Nephron (organoid): ENCODE measurements at regions not wholly inside any gene's neighbourhood (a gene's known extent, or its start where the extent isn't known, plus 50 kb on each side); places are given as distances from the start of the nearest gene placed in this dataset.

Source experiments
- H3K27ac Mint-ChIP-seq, 3 experiments: 2 replicates each; pipeline ENCODE4 v1.8.0; 2020; ENCODE audit warnings: mixed read lengths in 3 of 3, mild to moderate bottlenecking in 2 of 3, moderate library complexity in 1 of 3
- H3K27me3 Mint-ChIP-seq: 2 replicates; pipeline ENCODE4 v1.8.0; 2021; ENCODE audit warnings: low read depth, mild to moderate bottlenecking, moderate library complexity, mixed read lengths
- H3K36me3 Mint-ChIP-seq: 2 replicates; pipeline ENCODE4 v1.8.0; 2020; ENCODE audit warnings: low read depth, mixed read lengths
- H3K4me1 Mint-ChIP-seq: 2 replicates; pipeline ENCODE4 v1.8.0; 2020; ENCODE audit warnings: mixed read lengths
- H3K4me3 Mint-ChIP-seq, 3 experiments: 2 replicates each; pipeline ENCODE4 v1.8.0; 2020; ENCODE audit warnings: mild to moderate bottlenecking in 3 of 3, mixed read lengths in 3 of 3, moderate library complexity in 2 of 3
- H3K9me3 Mint-ChIP-seq: 2 replicates; pipeline ENCODE4 v1.8.0; 2020; ENCODE audit warnings: mixed read lengths
- TF ChIP-seq, protein P1 (sequence below), 3 experiments: fragments of 200-600 bp; sonication (generic); IDR thresholded peaks; one replicate each; pipeline ENCODE4 v1.5.0; 2021; ENCODE audit warnings: antibody characterized with exemption in 3 of 3; ENCODE audit not compliant: unreplicated experiment in 3 of 3

DNA sequence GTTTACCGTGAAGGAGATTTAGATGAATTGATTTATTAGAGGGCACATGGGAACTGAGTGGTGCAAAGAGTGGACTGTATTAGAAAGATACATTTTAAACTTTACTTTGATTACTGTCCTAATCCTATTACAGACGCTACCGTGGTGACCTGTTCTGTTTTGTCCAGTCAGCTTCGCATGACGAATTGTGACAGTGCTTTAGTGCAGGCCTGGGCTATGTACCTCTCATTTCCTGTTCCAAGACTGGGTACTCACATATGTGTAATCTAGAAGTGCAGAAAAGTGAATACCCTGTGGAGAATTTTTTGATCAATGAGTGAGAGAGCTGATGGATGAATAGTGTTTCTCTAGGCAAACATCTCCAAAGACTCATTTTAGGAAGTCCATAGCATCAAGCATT, 385.9 kb downstream of the ANXA1 start:
- no peak overlapping the region for H3K27ac Mint-ChIP-seq
- no peak overlapping the region for H3K4me3 Mint-ChIP-seq
- H3K36me3 Mint-ChIP-seq, result no peaks in the 10 kb centered on the region
- TF ChIP-seq, protein P1, sequence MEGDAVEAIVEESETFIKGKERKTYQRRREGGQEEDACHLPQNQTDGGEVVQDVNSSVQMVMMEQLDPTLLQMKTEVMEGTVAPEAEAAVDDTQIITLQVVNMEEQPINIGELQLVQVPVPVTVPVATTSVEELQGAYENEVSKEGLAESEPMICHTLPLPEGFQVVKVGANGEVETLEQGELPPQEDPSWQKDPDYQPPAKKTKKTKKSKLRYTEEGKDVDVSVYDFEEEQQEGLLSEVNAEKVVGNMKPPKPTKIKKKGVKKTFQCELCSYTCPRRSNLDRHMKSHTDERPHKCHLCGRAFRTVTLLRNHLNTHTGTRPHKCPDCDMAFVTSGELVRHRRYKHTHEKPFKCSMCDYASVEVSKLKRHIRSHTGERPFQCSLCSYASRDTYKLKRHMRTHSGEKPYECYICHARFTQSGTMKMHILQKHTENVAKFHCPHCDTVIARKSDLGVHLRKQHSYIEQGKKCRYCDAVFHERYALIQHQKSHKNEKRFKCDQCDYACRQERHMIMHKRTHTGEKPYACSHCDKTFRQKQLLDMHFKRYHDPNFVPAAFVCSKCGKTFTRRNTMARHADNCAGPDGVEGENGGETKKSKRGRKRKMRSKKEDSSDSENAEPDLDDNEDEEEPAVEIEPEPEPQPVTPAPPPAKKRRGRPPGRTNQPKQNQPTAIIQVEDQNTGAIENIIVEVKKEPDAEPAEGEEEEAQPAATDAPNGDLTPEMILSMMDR (IDR thresholded peaks at IDR 0.05; ENCODE audit: unreplicated experiment in 3 of 3), result no peak
- H3K4me1 Mint-ChIP-seq, result no peaks in the 10 kb centered on the region
- H3K27me3 Mint-ChIP-seq, result no peaks in the 10 kb centered on the region
- no peaks in the 10 kb centered on the region for H3K9me3 Mint-ChIP-seq

DNA sequence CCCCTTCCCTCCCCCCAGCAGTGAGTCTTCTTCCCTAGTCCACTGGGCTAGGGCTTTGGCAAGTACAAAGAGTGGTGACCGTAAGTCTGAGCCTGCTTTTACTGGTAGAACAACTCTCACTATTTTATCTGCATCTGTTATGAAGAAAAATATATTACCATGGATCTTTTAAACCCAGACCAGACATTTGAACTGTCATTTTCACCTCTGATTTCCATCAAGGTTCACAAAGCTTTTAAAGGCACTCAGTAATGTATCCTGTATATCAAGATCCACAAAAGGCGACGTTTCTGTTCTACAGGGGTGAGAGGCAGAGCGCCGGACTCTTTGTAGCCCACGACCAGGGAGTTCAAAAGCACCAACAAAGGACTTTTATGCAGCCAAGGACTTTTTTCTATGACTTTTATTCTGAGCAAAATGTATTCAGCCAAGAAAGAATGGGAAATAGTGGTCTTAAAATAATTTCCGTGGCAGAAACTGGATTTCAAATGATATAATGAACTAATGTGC, 388.3 kb downstream of the ANXA1 start:
- no peaks in the 10 kb centered on the region for H3K36me3 Mint-ChIP-seq
- no peak overlapping the region for H3K27ac Mint-ChIP-seq

DNA sequence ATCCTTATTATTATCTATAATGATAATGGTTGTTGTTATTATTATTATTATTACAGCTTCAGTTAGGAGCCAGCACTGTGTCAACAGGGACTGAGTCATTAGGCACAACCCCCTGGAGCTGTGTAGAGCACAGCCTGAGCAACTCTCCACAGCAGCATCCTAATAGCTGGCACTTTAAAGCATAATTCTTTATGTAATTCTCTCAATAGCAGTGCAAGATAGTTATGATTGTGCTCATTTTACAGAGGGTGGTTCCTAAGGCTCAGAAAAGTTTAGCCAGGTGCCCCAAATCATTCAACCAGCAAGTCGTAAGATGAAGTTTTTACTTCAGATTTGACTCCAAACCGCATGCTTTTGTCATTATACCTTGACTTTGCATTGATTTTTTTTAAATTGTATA, 390.3 kb downstream of the ANXA1 start:
- no peaks in the 10 kb centered on the region for H3K27me3 Mint-ChIP-seq
- H3K36me3 Mint-ChIP-seq, result no peaks in the 10 kb centered on the region
- H3K27ac Mint-ChIP-seq, result no peak overlapping the region
- no peaks in the 10 kb centered on the region for H3K9me3 Mint-ChIP-seq
- no peak overlapping the region for H3K4me3 Mint-ChIP-seq
- TF ChIP-seq, protein P1 (IDR thresholded peaks at IDR 0.05; ENCODE audit: unreplicated experiment in 3 of 3), result no peak
- no peaks in the 10 kb centered on the region for H3K4me1 Mint-ChIP-seq

More for the DNA sequence above, 388.3 kb downstream of the ANXA1 start:
- Mint-ChIP-seq H3K27me3 (no peaks in the 10 kb centered on the region), H3K4me1 (no peaks in the 10 kb centered on the region), H3K9me3 (no peaks in the 10 kb centered on the region), H3K4me3 (no peak overlapping the region)
- TF ChIP-seq, protein P1 (IDR thresholded peaks at IDR 0.05; ENCODE audit: unreplicated experiment in 3 of 3), result no peak

DNA sequence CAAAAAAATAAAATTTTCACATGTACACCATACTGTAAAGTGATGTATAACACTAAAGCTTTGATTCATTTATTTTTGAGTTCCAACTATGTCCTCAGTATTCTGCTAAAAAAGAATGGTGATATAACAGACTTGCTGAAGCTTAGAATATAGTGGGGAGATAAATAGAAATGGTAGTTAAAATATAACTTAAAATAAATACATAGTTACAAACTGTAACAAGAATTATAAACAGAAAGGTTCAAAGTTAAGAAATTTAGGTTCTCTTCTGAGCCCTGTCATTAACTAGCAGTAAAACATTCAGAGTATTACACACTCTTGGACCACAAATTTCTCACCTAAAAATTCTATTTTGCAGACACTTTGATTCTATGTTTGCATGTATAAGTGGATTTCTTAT, 392.1 kb downstream of the ANXA1 start:
- no peaks in the 10 kb centered on the region for H3K4me1 Mint-ChIP-seq
- no peaks in the 10 kb centered on the region for H3K27me3 Mint-ChIP-seq
- H3K9me3 Mint-ChIP-seq, result no peaks in the 10 kb centered on the region
- TF ChIP-seq, protein P1 (IDR thresholded peaks at IDR 0.05; ENCODE audit: unreplicated experiment in 3 of 3), result no peak
- H3K36me3 Mint-ChIP-seq, result no peaks in the 10 kb centered on the region
- no peak overlapping the region for H3K27ac Mint-ChIP-seq
- H3K4me3 Mint-ChIP-seq, result no peak overlapping the region

DNA sequence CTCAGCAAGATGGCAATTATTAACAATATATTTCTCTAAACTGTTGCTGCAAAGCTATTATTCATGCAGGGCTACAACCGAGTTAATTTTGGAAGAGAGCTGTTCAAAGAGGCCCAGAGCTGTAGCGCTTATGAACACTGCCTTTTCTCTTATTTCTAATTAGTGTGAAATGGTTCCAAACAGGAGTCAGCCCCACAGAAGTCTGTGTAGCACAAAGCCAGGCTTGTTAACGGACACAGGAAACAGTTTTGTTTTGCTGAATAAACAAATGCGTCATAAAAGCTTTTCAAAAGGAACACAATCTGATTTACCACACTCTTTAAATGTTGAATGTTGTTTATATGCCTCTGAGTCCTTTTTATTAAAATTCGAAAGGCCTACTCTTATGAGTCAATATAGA, 396.5 kb downstream of the ANXA1 start:
- H3K9me3 Mint-ChIP-seq, result no peaks in the 10 kb centered on the region
- no peak overlapping the region for H3K27ac Mint-ChIP-seq
- no peak overlapping the region for H3K4me3 Mint-ChIP-seq
- no peaks in the 10 kb centered on the region for H3K4me1 Mint-ChIP-seq
- H3K36me3 Mint-ChIP-seq, result no peaks in the 10 kb centered on the region
- TF ChIP-seq, protein P1 (IDR thresholded peaks at IDR 0.05; ENCODE audit: unreplicated experiment in 3 of 3), result no peak
- no peaks in the 10 kb centered on the region for H3K27me3 Mint-ChIP-seq

DNA sequence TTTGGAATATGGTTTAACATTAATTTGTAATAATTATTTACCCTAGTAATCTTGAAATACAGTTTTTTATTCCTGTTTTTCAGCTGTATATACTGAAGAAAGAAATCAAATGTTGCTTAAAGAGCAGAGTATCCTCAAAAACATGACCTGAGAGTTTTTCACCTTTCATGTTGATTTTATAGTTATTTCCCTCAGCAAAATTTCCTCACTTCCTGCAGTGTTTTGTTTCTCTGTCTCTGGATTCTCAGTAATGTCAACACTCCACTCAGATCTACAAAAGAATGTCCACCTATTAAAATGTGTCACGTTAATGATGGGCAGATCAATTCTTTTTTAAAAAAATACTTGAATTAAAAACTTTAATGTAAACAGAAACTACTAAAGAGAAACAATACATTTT, 398.3 kb downstream of the ANXA1 start:
- Mint-ChIP-seq H3K4me3 (no peak overlapping the region), H3K27me3 (no peaks in the 10 kb centered on the region), H3K27ac (no peak overlapping the region), H3K4me1 (no peaks in the 10 kb centered on the region), H3K36me3 (no peaks in the 10 kb centered on the region), H3K9me3 (no peaks in the 10 kb centered on the region)
- TF ChIP-seq, protein P1 (IDR thresholded peaks at IDR 0.05; ENCODE audit: unreplicated experiment in 3 of 3), result no peak
